Left ventricle myocardium inferior (tissue), 1 donor: ENCODE measurements at regions not wholly inside any gene's neighbourhood (a gene's known extent, or its start where the extent isn't known, plus 50 kb on each side); places are given as distances from the start of the nearest gene placed in this dataset.
"Not testable (repeated sequence)": the region's sequence is repeated elsewhere in the genome, so short reads cannot be mapped to it uniquely, and the experiment has no call there.

ENCODE experiments used
- DNase-seq: peaks from one replicate; pipeline ENCODE4 v3.0.0-alpha.2; 2020
- H3K27ac ChIP-seq: fragments of 200-600 bp; replicated peaks from 2 replicates; pipeline ENCODE4 v1.8.0; 2021
- H3K27me3 ChIP-seq: fragments of 200-600 bp; 2 replicates; pipeline ENCODE4 v1.8.0; 2021; ENCODE audit warnings: low read depth
- H3K36me3 ChIP-seq: fragments of 200-600 bp; 2 replicates; pipeline ENCODE4 v1.8.0; 2021
- H3K4me1 ChIP-seq: fragments of 200-600 bp; 2 replicates; pipeline ENCODE4 v1.8.0; 2021
- H3K4me3 ChIP-seq: fragments of 200-600 bp; 2 replicates; pipeline ENCODE4 v1.8.0; 2021; ENCODE audit warnings: mild to moderate bottlenecking, moderate library complexity
- H3K9me3 ChIP-seq: fragments of 200-600 bp; replicated peaks from 2 replicates; pipeline ENCODE4 v1.8.0; 2021
- intact Hi-C: fragments of 100-400 bp; cut with micrococcal nuclease; formaldehyde crosslinking; loops from one replicate; pipeline ENCODE4 v1.11.0; 2022
- TF ChIP-seq, protein P1 (sequence below): fragments of 200-600 bp; IDR thresholded peaks from 2 replicates; pipeline ENCODE4 v1.8.0; 2021; ENCODE audit warnings: antibody characterized with exemption, mild to moderate bottlenecking, borderline replicate concordance
- donor health status: DM: no; HTN: yes; CAD: no; lungs with severe emphysema.

- no peaks in the 10 kb centered on the region for H3K36me3 ChIP-seq
- TF ChIP-seq, protein P1, sequence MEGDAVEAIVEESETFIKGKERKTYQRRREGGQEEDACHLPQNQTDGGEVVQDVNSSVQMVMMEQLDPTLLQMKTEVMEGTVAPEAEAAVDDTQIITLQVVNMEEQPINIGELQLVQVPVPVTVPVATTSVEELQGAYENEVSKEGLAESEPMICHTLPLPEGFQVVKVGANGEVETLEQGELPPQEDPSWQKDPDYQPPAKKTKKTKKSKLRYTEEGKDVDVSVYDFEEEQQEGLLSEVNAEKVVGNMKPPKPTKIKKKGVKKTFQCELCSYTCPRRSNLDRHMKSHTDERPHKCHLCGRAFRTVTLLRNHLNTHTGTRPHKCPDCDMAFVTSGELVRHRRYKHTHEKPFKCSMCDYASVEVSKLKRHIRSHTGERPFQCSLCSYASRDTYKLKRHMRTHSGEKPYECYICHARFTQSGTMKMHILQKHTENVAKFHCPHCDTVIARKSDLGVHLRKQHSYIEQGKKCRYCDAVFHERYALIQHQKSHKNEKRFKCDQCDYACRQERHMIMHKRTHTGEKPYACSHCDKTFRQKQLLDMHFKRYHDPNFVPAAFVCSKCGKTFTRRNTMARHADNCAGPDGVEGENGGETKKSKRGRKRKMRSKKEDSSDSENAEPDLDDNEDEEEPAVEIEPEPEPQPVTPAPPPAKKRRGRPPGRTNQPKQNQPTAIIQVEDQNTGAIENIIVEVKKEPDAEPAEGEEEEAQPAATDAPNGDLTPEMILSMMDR: no peak
- H3K27me3 ChIP-seq: peaks cover 11% of the 10 kb centered on the region
- intact Hi-C loops: no loop called here
- H3K9me3 ChIP-seq: no peaks in the 10 kb centered on the region
- H3K4me1 ChIP-seq: no peaks in the 10 kb centered on the region
- DNase-seq: no peak
- no peak overlapping the region for H3K4me3 ChIP-seq
- no peak overlapping the region for H3K27ac ChIP-seq
Observed at GRCh38 chr10:9379183-9379582, 1324.7 kb downstream of the GATA3 start.

DNA sequence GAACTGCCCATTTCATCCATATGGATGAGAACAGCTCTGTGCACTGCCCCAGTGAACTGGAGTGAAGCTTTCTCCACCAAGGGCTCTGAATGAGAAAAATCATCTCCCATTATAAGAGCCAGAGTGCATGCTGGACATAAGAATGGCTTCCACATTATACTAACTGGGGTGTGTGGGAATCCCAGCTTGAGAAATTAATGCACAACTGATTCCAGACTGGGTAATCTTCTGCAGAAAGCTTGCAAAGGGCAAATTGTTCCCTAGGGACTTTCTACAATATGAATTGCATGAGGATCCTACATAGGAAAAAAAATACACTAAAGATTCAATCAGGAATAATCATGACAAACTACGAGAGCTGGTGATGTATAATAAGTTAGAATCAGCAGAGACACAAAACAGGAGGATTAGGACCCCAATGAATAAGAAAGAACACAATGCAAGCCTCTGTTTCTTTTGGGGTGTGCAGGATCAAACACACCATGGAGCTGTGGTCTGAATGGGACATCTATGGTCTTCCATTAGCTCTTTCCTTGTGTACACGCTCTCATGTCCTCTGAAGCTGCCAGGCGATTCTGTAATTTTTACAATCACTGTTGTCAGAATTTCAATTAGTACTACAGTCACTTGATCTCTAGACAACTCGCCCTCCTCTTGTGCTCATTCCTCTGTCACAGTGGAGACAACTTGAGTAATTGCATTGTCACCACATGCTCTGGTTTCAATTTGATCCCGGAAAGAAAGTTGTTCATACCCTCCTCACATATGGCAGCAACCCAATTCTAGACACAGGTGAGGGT, 1327.4 kb downstream of the GATA3 start:
- TF ChIP-seq, protein P1: no peak
- no peaks in the 10 kb centered on the region for H3K36me3 ChIP-seq
- no peak overlapping the region for H3K27ac ChIP-seq
- peaks cover 11% of the 10 kb centered on the region for H3K27me3 ChIP-seq
- H3K4me1 ChIP-seq: no peaks in the 10 kb centered on the region
- intact Hi-C loops: no loop called here
- H3K9me3 ChIP-seq: no peaks in the 10 kb centered on the region
- no peak overlapping the region for H3K4me3 ChIP-seq
- DNase-seq: no peak

- TF ChIP-seq, protein P1: no peak
- no peak overlapping the region for H3K27ac ChIP-seq
- peaks cover 11% of the 10 kb centered on the region for H3K27me3 ChIP-seq
- no peaks in the 10 kb centered on the region for H3K9me3 ChIP-seq
- H3K4me1 ChIP-seq: no peaks in the 10 kb centered on the region
- intact Hi-C loops: no loop called here
- no peak overlapping the region for H3K4me3 ChIP-seq
- no peak for DNase-seq
- H3K36me3 ChIP-seq: no peaks in the 10 kb centered on the region
Observed at GRCh38 chr10:9382533-9382866, 1328.0 kb downstream of the GATA3 start.

GRCh38 chr10:9390516-9390915, 1336.0 kb downstream of the GATA3 start:
- no peak for DNase-seq
- intact Hi-C loops: no loop called here
- H3K27ac ChIP-seq: no peak overlapping the region
- TF ChIP-seq, protein P1: no peak
- no peaks in the 10 kb centered on the region for H3K36me3 ChIP-seq
- H3K9me3 ChIP-seq: no peaks in the 10 kb centered on the region
- H3K27me3 ChIP-seq: no peaks in the 10 kb centered on the region
- H3K4me1 ChIP-seq: no peaks in the 10 kb centered on the region
- H3K4me3 ChIP-seq: no peak overlapping the region

DNA sequence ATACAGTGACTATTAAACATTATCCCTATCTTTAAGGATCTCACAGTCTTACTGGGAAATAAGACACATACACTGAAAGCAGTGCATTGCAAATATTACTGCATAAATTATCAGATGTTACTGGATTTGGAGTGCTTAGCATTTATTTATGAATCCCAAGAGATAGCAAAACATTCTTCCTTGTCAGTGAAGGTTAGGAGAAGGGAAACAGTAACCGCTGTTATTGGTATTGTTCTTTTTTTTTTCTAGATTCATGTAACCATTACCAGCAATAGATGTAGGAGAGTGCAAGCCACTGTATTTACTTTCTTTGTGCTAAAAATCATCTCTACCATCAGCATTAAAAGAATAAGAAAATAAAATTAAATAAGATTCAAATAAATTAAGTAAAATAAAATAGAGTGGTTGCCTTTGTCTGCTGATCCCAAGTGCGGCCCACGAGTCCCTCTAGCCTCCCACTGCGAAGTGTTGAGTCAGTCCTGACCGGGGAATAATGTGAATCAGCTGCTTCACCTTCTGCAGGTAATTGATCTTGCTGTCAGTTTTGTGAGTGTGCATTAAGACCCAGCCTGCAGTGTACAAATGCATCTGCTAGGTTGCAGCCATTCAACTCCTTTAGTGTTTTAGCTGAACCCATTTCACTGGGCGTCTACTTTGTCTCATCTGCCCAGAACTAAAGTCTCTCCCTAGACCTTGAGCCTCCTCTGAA, 1344.9 kb downstream of the GATA3 start:
- Histone ChIP-seq H3K4me3 (no peak overlapping the region), H3K9me3 (no peaks in the 10 kb centered on the region), H3K27ac (no peak overlapping the region), H3K27me3 (no peaks in the 10 kb centered on the region), H3K4me1 (no peaks in the 10 kb centered on the region), H3K36me3 (no peaks in the 10 kb centered on the region)
- DNase-seq: no peak
- intact Hi-C loops: no loop called here
- TF ChIP-seq, protein P1: no peak

DNA sequence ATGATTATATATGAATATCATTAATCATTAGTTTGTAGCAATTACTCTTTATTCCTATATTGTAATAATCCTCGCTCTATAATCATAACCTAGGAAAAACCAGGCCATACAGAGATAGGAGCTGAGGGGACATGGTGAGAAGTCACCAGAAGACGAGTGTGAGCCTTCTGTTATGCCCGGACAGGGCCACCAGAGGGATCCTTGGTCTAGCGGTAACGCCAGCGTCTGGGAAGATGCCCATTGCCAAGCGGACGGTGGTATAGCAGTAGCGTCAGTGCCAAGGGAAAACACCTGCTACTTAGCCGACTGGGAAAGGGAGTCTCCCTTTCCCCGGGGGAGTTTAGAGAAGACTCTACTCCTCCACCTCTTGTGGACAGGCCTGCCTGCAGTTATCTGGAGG, 1347.6 kb downstream of the GATA3 start:
- H3K36me3 ChIP-seq, H3K27ac ChIP-seq, DNase-seq, H3K9me3 ChIP-seq, H3K4me1 ChIP-seq, H3K27me3 ChIP-seq, intact Hi-C loops, H3K4me3 ChIP-seq: not testable (repeated sequence)

DNA sequence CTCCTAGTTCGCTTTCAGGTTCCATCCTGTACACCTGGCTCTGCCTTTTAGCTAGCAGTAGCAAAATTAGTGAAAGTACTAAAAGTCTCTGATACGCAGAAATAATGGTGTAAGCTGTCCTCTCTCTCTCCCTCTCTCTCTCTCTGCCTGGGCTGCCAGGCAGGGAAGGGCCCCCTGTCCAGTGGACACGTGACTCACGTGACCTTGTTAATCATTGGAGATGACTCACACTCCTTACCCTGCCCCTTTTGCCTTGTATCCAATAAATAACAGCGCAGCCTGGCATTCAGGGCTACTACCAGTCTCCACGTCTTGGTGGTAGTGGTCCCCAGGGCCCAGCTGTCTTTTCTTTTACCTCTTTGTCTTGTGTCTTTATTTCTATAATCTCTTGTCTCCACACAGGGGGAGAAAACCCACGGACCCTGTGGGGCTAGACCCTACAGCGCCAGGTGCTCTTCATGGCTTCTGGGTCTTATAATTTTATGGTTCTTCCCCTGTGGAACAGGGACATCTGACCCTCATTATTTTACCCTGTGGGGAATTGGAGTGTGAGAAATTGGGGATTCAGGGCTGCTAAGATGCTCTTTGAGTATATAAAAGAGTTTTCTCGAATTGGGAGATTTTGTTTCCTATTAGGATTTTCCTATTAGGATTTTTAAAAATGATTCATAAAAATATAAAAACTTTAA, 1348.2 kb downstream of the GATA3 start:
- H3K27ac ChIP-seq, DNase-seq, H3K4me1 ChIP-seq, H3K9me3 ChIP-seq, H3K27me3 ChIP-seq, H3K4me3 ChIP-seq, intact Hi-C loops, H3K36me3 ChIP-seq: not testable (repeated sequence)

DNA sequence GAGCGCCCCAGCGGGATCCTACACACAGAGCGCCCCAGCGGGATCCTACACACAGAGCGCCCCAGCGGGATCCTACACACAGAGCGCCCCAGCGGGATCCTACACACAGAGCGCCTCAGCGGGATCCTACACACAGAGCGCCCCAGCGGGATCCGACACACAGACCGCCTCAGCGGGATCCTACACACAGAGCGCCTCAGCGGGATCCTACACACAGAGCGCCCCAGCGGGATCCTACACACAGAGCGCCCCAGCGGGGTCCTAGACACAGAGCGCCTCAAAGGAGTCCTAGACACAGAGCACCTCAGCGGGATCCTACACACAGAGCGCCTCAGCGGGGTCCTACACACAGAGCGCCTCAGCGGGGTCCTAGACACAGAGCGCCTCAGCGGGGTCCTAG, 1352.7 kb downstream of the GATA3 start:
- intact Hi-C loops, DNase-seq, H3K4me3 ChIP-seq: not testable (repeated sequence)

More for the DNA sequence above, 1352.7 kb downstream of the GATA3 start:
- not testable (repeated sequence) for H3K27me3 ChIP-seq, H3K9me3 ChIP-seq, H3K27ac ChIP-seq, H3K4me1 ChIP-seq, H3K36me3 ChIP-seq
